ENCODE measurements at regions not wholly inside any gene's neighbourhood (a gene's known extent, or its start where the extent isn't known, plus 50 kb on each side); places are given as distances from the start of the nearest gene placed in this dataset.

DNA sequence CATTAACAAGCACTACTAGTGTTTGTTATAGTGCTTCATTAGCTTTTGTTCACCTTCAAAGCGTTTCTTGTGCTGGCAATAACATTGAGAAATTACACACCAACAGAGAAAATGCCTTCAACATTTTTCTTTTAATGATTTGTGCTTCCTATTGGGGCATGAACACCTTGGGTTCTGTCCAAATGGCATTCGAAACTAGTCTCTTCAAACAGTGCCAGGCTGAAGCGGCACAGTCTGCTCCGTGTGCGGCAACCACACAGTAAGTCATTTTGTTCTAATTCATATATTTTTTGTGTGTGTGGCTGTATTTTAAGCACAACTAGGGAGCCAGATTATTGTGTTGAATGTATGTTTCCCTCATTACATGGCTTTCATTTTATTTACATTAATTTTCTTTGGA, 414.7 kb upstream of the SGCD start:
- no peak overlapping the region for H3K27ac ChIP-seq (ENCODE audit: insufficient read depth, low read length)
- no peak for DNase-seq
- no peak overlapping the region for H3K9ac ChIP-seq (ENCODE audit: low read depth, low read length)
- no peak overlapping the region for H3K14ac ChIP-seq (replicated peaks; ENCODE audit: low read depth, low read length)
- no peak for ATAC-seq (ENCODE audit: low read depth)
- no peak overlapping the region for H3K23ac ChIP-seq (ENCODE audit: low read depth, low read length)
- H2BK20ac ChIP-seq (ENCODE audit: low read depth, low read length), result no peak overlapping the region
- H4K20me1 ChIP-seq (ENCODE audit: insufficient read depth, low read length), result no peaks in the 10 kb centered on the region
- no CpG with 5 or more reads among the region's 5 CpGs for WGBS, 2 experiments (ENCODE audit: extremely low coverage in 2 of 2, insufficient read length in 1 of 2)
- no peak overlapping the region for H4K5ac ChIP-seq (ENCODE audit: low read depth, low read length)
- H3K9me3 ChIP-seq (ENCODE audit: control insufficient read depth, insufficient read depth, low read length), result no peaks in the 10 kb centered on the region
- ChIA-PET CTCF (no interaction called here), POLR2A (ENCODE audit: unreplicated experiment) (no interaction called here)
- H3K4ac ChIP-seq (ENCODE audit: low read depth, low read length), result no peak overlapping the region
- no peak overlapping the region for H3K56ac ChIP-seq (ENCODE audit: extremely low read depth, insufficient read depth, low read length)
- no peak overlapping the region for H2AK5ac ChIP-seq (ENCODE audit: low read depth, low read length)
- no peak overlapping the region for H4K91ac ChIP-seq (ENCODE audit: insufficient read depth, low read depth, low read length)
- no peak overlapping the region for H3K4me2 ChIP-seq (ENCODE audit: low read depth, low read length)
- intact Hi-C loops (cut with micrococcal nuclease) (no loop called here), in situ Hi-C loops (cut with MboI; ENCODE audit: low sequenced_read_pairs) (no loop called here), dilution Hi-C loops (cut with HindIII; ENCODE audit: low sequenced_read_pairs, unreplicated experiment) (no loop called here)
- H3K4me3 ChIP-seq (ENCODE audit: insufficient read depth, low read depth, low read length), result no peak overlapping the region
- no peaks in the 10 kb centered on the region for H3K9me1 ChIP-seq (ENCODE audit: insufficient read depth, low read length)
- no peak overlapping the region for H2AK9ac ChIP-seq (replicated peaks; ENCODE audit: low read depth, low read length, poor library complexity)
- no peak overlapping the region for H2BK15ac ChIP-seq (ENCODE audit: low read depth, low read length)
- no peaks in the 10 kb centered on the region for H3K36me3 ChIP-seq (ENCODE audit: control insufficient read depth, insufficient read depth, low read length)
- no peaks in the 10 kb centered on the region for H3K79me1 ChIP-seq (ENCODE audit: low read depth in 1 of 2, low read length in 2 of 2)
- no peak overlapping the region for H2AFZ ChIP-seq (replicated peaks; ENCODE audit: low read length, poor library complexity)
- H4K8ac ChIP-seq (ENCODE audit: low read depth in 2 of 2, low read length in 2 of 2), result no peak overlapping the region
- no peak overlapping the region for H3K18ac ChIP-seq (ENCODE audit: low read depth, low read length)
- BruUV-seq (replicated peaks), result no TSS peak
- H2BK120ac ChIP-seq (ENCODE audit: low read depth, low read length), result no peak overlapping the region
- peaks cover 3% of the 10 kb centered on the region; the same call in 1 of the 2 replicates for H3K4me1 ChIP-seq (ENCODE audit: control insufficient read depth, insufficient read depth, low read length)
- no peak for TF ChIP-seq MAFK (IDR thresholded peaks at IDR 0.05; ENCODE audit: low read depth, low read length)
- TF ChIP-seq RCOR1 (IDR thresholded peaks at IDR 0.05; ENCODE audit: insufficient replicate concordance, low read length), result no peak
- TF ChIP-seq MXI1 (IDR thresholded peaks at IDR 0.05; ENCODE audit: borderline replicate concordance, low read depth, low read length), result no peak
- TF ChIP-seq POLR2A (IDR thresholded peaks at IDR 0.05; ENCODE audit: low read depth, low read length), result no peak
- TF ChIP-seq RAD21 (IDR thresholded peaks at IDR 0.05; ENCODE audit: low read length), result no peak
- TF ChIP-seq, protein P1, sequence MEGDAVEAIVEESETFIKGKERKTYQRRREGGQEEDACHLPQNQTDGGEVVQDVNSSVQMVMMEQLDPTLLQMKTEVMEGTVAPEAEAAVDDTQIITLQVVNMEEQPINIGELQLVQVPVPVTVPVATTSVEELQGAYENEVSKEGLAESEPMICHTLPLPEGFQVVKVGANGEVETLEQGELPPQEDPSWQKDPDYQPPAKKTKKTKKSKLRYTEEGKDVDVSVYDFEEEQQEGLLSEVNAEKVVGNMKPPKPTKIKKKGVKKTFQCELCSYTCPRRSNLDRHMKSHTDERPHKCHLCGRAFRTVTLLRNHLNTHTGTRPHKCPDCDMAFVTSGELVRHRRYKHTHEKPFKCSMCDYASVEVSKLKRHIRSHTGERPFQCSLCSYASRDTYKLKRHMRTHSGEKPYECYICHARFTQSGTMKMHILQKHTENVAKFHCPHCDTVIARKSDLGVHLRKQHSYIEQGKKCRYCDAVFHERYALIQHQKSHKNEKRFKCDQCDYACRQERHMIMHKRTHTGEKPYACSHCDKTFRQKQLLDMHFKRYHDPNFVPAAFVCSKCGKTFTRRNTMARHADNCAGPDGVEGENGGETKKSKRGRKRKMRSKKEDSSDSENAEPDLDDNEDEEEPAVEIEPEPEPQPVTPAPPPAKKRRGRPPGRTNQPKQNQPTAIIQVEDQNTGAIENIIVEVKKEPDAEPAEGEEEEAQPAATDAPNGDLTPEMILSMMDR (conservative IDR thresholded peaks at IDR 0.05; ENCODE audit: low read depth, low read length), result no peak
- TF ChIP-seq NFE2L2 (IDR thresholded peaks at IDR 0.05; ENCODE audit: low read depth, low read length), result no peak
- TF ChIP-seq BHLHE40 (IDR thresholded peaks at IDR 0.05; ENCODE audit: low read depth, low read length), result no peak
- TF ChIP-seq SMC3 (IDR thresholded peaks at IDR 0.05; ENCODE audit: low read depth, low read length), result no peak
- TF ChIP-seq, protein P2, sequence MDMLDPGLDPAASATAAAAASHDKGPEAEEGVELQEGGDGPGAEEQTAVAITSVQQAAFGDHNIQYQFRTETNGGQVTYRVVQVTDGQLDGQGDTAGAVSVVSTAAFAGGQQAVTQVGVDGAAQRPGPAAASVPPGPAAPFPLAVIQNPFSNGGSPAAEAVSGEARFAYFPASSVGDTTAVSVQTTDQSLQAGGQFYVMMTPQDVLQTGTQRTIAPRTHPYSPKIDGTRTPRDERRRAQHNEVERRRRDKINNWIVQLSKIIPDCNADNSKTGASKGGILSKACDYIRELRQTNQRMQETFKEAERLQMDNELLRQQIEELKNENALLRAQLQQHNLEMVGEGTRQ (IDR thresholded peaks at IDR 0.05; ENCODE audit: low read depth, low read length), result no peak
- TF ChIP-seq RFX5 (IDR thresholded peaks at IDR 0.05; ENCODE audit: low read depth, low read length), result no peak
- TF ChIP-seq CEBPB (IDR thresholded peaks at IDR 0.05; ENCODE audit: low read depth, low read length), result no peak
- no peak for TF ChIP-seq FOS (IDR thresholded peaks at IDR 0.05; ENCODE audit: low read depth, low read length)
- no peak for TF ChIP-seq CHD1 (IDR thresholded peaks at IDR 0.05; ENCODE audit: low read depth, low read length)
- H3K27me3 ChIP-seq (ENCODE audit: control insufficient read depth, insufficient read depth, low read length), result no peaks in the 10 kb centered on the region
- no peak overlapping the region for H2BK5ac ChIP-seq (ENCODE audit: low read depth, low read length, poor library complexity, severe bottlenecking)
